Gastroesophageal sphincter (tissue), 4 donors: ENCODE measurements at regions not wholly inside any gene's neighbourhood (a gene's known extent, or its start where the extent isn't known, plus 50 kb on each side); places are given as distances from the start of the nearest gene placed in this dataset.

Source experiments
- ATAC-seq: fragments of 150-250 bp; one replicate; pipeline ENCODE4 v1.9.1; 2016; ENCODE audit warnings: mild to moderate bottlenecking, moderate library complexity
- H3K27ac ChIP-seq, 4 donors: fragments of 200-600 bp; sonication (generic) in 3 of 4; 1 replicate in 3 of 4; 2 replicates in 1 of 4; pipeline ENCODE4 v1.5.1; 2016 to 2019
- H3K27me3 ChIP-seq: fragments of 200-600 bp; sonication (generic); one replicate; pipeline ENCODE4 v1.5.1; 2019
- H3K36me3 ChIP-seq, 2 donors: fragments of 200-600 bp; sonication (generic); one replicate each; pipeline ENCODE4 v1.5.1; 2019; ENCODE audit warnings: control low read depth in 1 of 2
- H3K4me1 ChIP-seq, 3 donors: fragments of 200-600 bp; sonication (generic); 1 replicate in 2 of 3; 2 replicates in 1 of 3; pipeline ENCODE4 v1.5.1; 2016 to 2019; ENCODE audit warnings: control low read depth in 2 of 3
- H3K4me3 ChIP-seq, 2 donors: fragments of 200-600 bp; sonication (generic); one replicate each; pipeline ENCODE4 v1.5.1; 2019; ENCODE audit warnings: mild to moderate bottlenecking in 1 of 2, moderate library complexity in 1 of 2
- H3K9me3 ChIP-seq, 3 donors: fragments of 200-600 bp; sonication (generic); one replicate each; pipeline ENCODE4 v1.5.1; 2017 to 2019; ENCODE audit warnings: control low read depth in 2 of 3
- EP300 ChIP-seq: sonication (generic); formaldehyde crosslinking; IDR thresholded peaks from one replicate; pipeline ENCODE4 v1.6.1; 2017; ENCODE audit warnings: antibody characterized with exemption, mild to moderate bottlenecking
- POLR2A ChIP-seq, 2 donors: fragments of 450-650 bp; IDR thresholded peaks; one replicate each; pipeline ENCODE4 v1.6.1; 2017; ENCODE audit warnings: antibody characterized with exemption in 2 of 2, mild to moderate bottlenecking in 2 of 2, moderate library complexity in 1 of 2
- POLR2AphosphoS5 ChIP-seq: sonication (generic); formaldehyde crosslinking; IDR thresholded peaks from one replicate; pipeline ENCODE4 v1.6.1; 2017; ENCODE audit warnings: antibody characterized with exemption
- WGBS, 2 donors: methylation state at CpG; one replicate each; pipeline ENCODE4 v1.1.5; 2018; ENCODE audit warnings: low coverage in 1 of 2; 5-methylcytosine and 5-hydroxymethylcytosine counted together
- TF ChIP-seq, protein P1 (sequence below), 4 experiments: fragments of 200-600 bp in 2 of 4; fragments of 450-650 bp in 2 of 4; sonication (generic) in 1 of 4; IDR thresholded peaks; one replicate each; pipeline ENCODE4 v1.5.1; 2017 to 2019; ENCODE audit warnings: antibody characterized with exemption in 4 of 4, mild to moderate bottlenecking in 2 of 4, moderate library complexity in 2 of 4

GRCh38 chr18:61167902-61168301 is 165.3 kb upstream of the CDH20 start:
- Histone ChIP-seq H3K4me3 (no peak overlapping the region), H3K9me3 (no peaks in the 10 kb centered on the region), H3K27me3 (no peaks in the 10 kb centered on the region), H3K27ac (no peak overlapping the region), H3K36me3 (no peaks in the 10 kb centered on the region), H3K4me1 (no peaks in the 10 kb centered on the region)
- 88% methylated on average over 1 of the region's 1 CpG for WGBS, 2 donors
- ATAC-seq, result no peak
- no peak for TF ChIP-seq EP300
- TF ChIP-seq, protein P1, sequence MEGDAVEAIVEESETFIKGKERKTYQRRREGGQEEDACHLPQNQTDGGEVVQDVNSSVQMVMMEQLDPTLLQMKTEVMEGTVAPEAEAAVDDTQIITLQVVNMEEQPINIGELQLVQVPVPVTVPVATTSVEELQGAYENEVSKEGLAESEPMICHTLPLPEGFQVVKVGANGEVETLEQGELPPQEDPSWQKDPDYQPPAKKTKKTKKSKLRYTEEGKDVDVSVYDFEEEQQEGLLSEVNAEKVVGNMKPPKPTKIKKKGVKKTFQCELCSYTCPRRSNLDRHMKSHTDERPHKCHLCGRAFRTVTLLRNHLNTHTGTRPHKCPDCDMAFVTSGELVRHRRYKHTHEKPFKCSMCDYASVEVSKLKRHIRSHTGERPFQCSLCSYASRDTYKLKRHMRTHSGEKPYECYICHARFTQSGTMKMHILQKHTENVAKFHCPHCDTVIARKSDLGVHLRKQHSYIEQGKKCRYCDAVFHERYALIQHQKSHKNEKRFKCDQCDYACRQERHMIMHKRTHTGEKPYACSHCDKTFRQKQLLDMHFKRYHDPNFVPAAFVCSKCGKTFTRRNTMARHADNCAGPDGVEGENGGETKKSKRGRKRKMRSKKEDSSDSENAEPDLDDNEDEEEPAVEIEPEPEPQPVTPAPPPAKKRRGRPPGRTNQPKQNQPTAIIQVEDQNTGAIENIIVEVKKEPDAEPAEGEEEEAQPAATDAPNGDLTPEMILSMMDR (IDR thresholded peaks at IDR 0.05), result no peak
- no peak for TF ChIP-seq POLR2A (IDR thresholded peaks at IDR 0.05)
- TF ChIP-seq POLR2AphosphoS5, result no peak

DNA sequence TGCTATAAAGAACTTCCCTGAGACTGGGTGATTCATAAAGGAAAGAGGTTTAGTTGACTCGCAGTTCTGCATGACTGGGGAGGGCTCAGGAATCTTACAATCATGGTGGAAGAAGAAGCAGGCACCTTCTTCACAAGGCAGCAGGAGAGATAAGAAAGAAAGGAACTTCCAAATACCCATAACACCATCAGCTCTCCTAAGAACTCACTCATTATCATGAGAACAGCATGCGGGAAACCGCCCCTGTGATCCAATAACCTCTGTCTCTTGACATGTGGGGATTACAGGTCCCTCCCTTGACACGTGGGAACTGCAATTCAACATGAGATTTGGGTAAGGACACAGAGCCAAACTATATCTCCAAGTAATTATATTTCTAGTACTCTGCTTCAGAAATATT is 163.8 kb upstream of the CDH20 start:
- H3K27ac ChIP-seq, result no peak overlapping the region
- 59 to 89% methylated on average over 1 to 4 of the region's 4 CpGs for WGBS, 2 donors
- ATAC-seq, result no peak
- no peaks in the 10 kb centered on the region for H3K4me1 ChIP-seq
- H3K9me3 ChIP-seq, result no peaks in the 10 kb centered on the region
- no peaks in the 10 kb centered on the region for H3K27me3 ChIP-seq
- H3K4me3 ChIP-seq, result no peak overlapping the region
- H3K36me3 ChIP-seq, result no peaks in the 10 kb centered on the region
- no peak for TF ChIP-seq EP300

DNA sequence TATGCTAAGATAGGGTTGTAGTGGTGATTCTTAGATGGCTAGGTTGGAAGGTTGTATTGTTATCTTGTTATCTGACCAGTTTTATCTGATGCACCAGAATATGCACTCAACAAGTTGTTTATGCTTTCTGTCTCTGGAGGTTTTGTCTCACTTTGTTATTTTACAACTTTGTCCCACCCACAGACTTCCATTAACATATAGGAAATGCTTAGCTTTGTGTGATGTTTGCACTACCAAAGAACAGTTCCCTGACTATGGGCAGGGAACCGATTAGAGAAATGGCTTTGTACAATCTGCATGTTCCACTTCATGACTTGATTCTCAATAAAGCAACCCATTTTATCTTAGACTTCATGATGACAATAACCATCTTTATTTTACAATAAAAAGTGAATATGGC is 160.6 kb upstream of the CDH20 start:
- WGBS, 2 donors, result 74% methylated on average over 1 of the region's 1 CpG; no CpG with 5 or more reads in 1 of the 2 donors
- H3K9me3 ChIP-seq, result no peaks in the 10 kb centered on the region
- H3K27ac ChIP-seq, result no peak overlapping the region
- no peaks in the 10 kb centered on the region for H3K27me3 ChIP-seq
- H3K36me3 ChIP-seq, result no peaks in the 10 kb centered on the region
- no peak overlapping the region for H3K4me3 ChIP-seq
- no peak for TF ChIP-seq POLR2A (IDR thresholded peaks at IDR 0.05)
- TF ChIP-seq, protein P1 (IDR thresholded peaks at IDR 0.05), result no peak
- no peak for ATAC-seq
- no peaks in the 10 kb centered on the region for H3K4me1 ChIP-seq

- Histone ChIP-seq H3K36me3 (no peaks in the 10 kb centered on the region), H3K4me3 (no peak overlapping the region), H3K27ac (no peak overlapping the region), H3K27me3 (no peaks in the 10 kb centered on the region), H3K4me1 (no peaks in the 10 kb centered on the region), H3K9me3 (no peaks in the 10 kb centered on the region)
- ATAC-seq, result no peak
- no peak for TF ChIP-seq POLR2AphosphoS5
- TF ChIP-seq POLR2A (IDR thresholded peaks at IDR 0.05), result no peak
- TF ChIP-seq, protein P1 (IDR thresholded peaks at IDR 0.05), result no peak
- TF ChIP-seq EP300, result no peak
- WGBS, 2 donors, result 89 to 93% methylated on average over 5 to 6 of the region's 6 CpGs
Observed at GRCh38 chr18:61173554-61173953, 159.7 kb upstream of the CDH20 start.

DNA sequence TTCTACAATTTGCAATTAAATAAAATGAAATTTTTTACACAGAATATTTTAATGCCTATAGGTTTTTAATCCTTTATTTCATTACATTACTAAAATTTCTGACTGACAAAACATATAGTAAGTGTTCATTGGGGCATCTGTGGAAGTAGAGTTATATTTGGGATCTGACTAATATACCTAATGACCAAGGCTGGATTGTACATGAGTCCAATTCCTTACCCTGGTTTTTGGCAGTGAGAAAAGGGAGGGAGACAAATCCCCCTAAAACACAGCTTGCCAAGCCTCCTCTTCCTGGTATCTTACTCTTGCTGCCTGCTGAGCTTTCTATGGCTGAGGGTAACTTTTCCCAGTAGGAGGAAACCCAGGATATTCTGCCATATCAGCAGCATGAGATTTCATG is 149.4 kb upstream of the CDH20 start:
- H3K9me3 ChIP-seq, result no peaks in the 10 kb centered on the region
- no peak overlapping the region for H3K27ac ChIP-seq
- no peaks in the 10 kb centered on the region for H3K36me3 ChIP-seq
- no peak overlapping the region for H3K4me3 ChIP-seq
- no peaks in the 10 kb centered on the region for H3K27me3 ChIP-seq
- no peaks in the 10 kb centered on the region for H3K4me1 ChIP-seq
- TF ChIP-seq POLR2AphosphoS5 (no peak), EP300 (no peak), POLR2A (IDR thresholded peaks at IDR 0.05) (no peak)
- TF ChIP-seq, protein P1 (IDR thresholded peaks at IDR 0.05), result no peak
- ATAC-seq, result no peak

DNA sequence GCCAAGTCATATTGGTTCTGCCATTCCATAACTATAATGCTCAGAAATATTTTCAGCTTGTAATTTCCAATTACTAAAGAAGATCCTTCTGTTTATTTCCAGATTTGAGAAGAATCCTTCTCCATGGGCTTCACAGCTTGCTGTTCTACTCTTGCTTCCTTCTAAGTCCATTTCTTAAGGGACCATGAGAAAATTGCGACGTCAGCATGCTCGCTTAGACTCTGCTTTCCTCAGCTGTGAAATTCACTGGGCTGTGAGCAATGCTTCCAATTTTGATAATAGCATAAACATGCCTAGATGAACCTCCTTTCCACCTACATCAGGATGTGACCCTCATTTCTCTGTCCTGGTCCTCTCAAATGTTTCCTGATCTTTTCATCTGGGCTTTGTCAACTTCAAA is 145.3 kb upstream of the CDH20 start:
- Histone ChIP-seq H3K4me1 (no peaks in the 10 kb centered on the region), H3K4me3 (no peak overlapping the region), H3K27ac (no peak overlapping the region), H3K9me3 (no peaks in the 10 kb centered on the region), H3K27me3 (no peaks in the 10 kb centered on the region), H3K36me3 (no peaks in the 10 kb centered on the region)
- ATAC-seq, result no peak
- TF ChIP-seq, protein P1 (IDR thresholded peaks at IDR 0.05), result no peak
- TF ChIP-seq POLR2A (IDR thresholded peaks at IDR 0.05) (no peak), EP300 (no peak), POLR2AphosphoS5 (no peak)
- WGBS, 2 donors, result 80 to 95% methylated on average over 2 to 3 of the region's 3 CpGs
